Inferior parietal cortex (tissue), 1 donor: ENCODE measurements at regions not wholly inside any gene's neighbourhood (a gene's known extent, or its start where the extent isn't known, plus 50 kb on each side); places are given as distances from the start of the nearest gene placed in this dataset.

Experiments
- DNase-seq: peaks from one replicate; pipeline ENCODE4 v3.0.0-alpha.2; 2016; ENCODE audit errors: extremely low spot score

- DNase-seq = no peak
Measured at GRCh38 chr16:86866986-86867722, 288.8 kb downstream of the FOXL1 start.

- no peak for DNase-seq
Measured at GRCh38 chr16:86868070-86868469, 289.7 kb downstream of the FOXL1 start.

DNA sequence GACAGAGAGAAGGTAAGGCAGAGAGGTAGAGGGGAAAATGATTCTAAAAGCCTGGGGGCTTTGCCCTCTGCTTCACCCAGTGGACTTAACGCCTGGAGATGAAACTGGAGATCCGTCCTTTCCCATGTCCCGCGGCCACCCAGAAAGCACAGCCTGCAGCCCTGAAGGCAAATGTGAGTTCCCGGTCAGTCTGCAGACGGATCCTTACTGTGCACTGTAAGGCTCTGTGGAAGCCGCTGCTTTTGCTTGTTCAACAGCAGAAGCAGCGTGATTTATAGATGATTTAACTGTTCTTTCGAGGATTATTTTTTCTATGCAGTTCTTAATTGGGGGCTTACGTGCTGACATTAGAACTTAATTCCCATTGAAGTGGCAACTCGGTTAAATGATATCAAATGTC is 290.4 kb downstream of the FOXL1 start:
- DNase-seq = no peak

GRCh38 chr16:86869288-86870022 is 291.1 kb downstream of the FOXL1 start:
- DNase-seq = no peak

DNA sequence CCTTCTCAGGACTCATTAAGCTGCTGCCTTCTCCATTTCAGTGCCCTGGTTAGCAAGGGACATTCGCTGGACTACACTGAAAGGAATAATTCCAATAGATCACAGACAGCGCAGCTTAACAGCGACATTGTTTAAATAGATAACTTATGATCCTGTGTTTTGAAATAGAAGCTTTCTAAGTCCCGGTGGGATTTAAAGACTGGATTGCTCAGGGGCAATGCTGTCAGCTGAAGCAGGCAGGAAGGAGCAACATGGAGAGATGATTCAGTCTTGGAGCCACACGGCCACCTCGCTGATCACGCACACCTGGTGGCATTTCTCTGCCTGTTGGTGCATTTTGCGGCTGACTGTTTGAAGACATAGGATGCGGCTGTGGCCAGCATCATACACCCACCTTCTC is 292.0 kb downstream of the FOXL1 start:
- DNase-seq = no peak

DNA sequence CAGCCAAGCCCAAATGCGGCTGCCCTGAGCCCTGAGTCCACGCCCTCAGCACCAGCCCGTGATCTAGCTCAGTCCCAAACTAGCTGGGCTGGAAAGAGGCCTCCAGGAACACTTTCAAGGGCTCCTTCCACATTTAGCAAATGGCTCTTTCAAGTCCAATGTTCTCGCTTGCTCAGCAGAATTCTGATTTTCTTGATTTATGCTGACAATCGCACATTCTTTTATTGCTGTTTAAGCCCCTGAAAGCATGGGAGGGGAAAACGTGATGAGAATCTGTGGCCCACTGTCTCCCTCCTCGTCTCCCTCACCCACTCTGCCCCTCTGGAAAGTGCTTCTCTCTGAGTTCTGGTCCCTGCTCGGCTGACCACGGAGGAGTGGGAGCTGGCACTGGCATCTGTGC is 293.8 kb downstream of the FOXL1 start:
- DNase-seq = no peak

DNA sequence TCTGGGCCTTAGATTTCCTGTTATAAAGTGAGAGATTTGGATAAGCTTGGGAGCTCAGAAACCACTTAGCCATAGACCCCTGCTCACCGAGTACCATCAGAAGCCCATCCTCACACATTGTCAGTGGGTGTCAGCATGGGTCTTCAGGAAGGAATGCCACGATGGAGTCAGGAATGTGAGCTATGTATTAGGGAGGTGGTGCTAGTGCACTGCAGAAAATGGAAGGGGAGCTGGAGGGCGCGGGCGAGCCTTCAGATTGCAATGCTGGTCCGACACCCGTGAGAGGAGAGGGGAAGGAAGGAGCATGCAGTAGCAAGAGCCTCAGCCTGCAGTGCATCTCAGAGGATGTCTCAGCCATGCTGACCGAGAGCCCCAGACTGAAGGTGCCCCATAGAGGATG is 294.5 kb downstream of the FOXL1 start:
- no peak for DNase-seq

DNA sequence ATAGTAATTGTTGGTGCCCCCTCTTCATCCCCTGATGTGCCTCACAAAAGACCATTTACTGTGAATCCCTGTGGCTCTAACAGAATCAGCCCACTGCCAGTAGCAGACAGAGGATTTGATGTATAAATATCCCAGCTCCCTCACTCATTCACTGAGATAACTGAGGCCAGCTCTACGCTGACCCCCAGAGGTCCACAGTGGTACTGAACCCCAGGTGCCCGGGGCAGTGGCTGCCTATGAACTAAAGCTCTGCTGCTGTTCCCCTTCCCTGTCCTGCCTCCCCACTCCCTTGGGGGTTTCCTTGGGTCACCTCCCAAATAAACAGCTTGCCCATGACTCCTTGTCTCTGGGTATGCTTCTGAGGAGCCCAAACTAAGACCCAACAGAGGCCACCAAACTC is 295.8 kb downstream of the FOXL1 start:
- DNase-seq = no peak

DNA sequence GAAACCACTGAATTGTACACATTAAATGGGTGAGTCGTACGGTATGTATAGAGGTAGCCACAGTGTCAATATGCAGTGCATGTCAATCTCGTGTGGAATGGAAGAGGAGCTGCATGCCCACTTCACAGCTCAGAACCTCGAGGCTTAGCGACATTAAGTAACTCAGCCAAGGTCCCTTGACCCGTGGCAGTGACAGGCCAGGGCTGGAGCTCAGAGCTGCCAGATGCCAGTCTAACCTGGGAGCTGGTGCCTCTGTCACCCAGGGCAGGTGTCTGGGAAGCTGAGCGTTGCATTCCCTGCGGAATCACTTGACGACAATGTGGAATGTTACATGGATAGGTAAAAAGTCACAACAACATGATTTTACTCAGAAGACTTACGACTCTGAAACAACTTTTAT is 298.1 kb downstream of the FOXL1 start:
- no peak for DNase-seq

DNA sequence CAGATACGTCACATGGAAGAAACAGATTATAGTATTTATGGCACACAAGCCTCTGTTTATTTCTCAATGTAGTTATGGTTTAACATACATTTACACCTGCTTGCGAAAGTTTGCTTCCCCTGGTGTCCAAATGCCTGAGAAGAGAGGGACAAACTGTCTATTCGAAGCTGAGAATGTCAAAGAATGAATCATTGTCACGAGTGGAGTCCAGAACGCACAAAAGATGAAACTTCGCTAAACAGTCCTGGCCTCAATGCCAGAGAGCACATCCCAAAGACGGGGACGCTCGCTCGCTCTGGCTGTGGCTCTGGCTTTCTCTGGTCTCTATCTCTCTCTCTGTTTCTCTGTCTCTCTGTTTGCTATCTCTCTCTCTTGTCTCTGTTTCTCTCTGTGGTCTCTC is 298.8 kb downstream of the FOXL1 start:
- DNase-seq = no peak

DNA sequence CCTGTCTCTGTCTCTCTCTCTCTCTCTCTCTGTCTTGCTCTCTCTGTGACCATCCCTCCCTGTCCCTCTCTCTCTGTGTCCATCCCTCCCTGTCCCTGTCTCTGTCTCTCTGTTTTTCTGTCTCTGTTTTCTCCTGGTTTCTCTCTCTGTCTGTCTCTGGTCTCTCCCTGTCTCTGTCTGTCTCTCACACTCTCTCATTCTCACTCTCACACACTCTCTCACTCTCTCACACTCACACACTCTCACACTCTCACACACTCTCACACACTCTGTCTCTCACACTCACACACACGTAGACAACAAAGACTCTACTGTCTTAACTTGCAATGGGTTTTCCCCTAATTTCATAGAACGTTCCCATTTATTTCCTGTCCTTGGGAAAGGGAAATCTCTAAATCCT is 299.5 kb downstream of the FOXL1 start:
- no peak for DNase-seq

- no peak for DNase-seq
Measured at GRCh38 chr16:86878236-86879080, 300.1 kb downstream of the FOXL1 start.

- DNase-seq = no peak
Measured at GRCh38 chr16:86879268-86879667, 300.9 kb downstream of the FOXL1 start.

GRCh38 chr16:86880316-86881117 is 302.2 kb downstream of the FOXL1 start:
- DNase-seq = no peak

DNA sequence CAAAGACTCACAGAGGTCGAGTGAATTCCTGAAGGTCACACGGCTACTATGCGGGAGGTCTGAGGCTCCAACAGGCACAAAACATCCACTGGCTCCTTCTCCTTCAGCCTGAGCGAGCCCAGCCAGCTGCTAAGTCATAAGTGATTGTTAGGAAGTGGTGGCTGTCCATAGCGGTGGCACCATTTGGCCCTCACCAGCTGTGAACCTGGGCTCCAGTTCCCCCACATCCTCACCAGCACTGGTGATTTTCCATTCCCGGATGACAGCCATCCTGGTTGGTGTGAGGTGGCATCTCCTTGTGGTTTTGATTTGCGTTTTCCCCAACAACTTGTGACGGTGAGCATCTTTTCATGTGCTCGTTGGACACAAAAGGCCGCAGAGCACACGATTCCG is 302.8 kb downstream of the FOXL1 start:
- no peak for DNase-seq

GRCh38 chr16:86881861-86882273 is 303.5 kb downstream of the FOXL1 start:
- no peak for DNase-seq

DNA sequence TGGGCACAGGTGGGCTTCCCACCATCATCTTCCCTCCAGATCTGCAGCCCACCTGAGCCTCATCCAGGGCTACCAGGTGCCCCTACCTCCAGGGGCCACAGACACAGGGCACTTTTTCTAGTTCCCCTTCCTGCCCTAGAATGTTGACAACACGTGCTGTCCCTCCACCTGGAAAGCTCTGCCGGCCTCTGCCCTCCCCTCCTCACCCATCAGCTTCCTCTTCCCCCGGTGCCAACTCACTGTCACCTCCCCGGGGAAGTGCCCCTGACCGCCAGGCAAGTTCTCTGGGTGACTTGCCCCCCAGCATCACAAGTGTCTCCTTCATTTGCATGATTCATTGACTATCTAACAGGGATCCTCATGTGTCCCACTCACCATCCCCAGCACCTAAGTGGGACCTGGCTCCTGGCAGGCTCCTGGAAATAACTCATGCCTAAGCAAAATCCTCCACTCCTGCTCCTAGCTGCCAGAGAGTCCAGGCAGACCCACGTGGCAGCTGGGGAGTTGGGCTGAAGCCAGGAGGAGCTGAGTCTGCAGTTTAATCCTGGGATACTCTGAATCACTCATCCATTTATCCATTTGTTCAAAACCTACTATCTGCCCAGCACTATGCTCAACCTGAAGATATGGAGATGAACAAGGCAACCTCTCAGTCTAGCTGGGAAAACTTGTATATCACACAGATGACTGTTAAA is 304.4 kb downstream of the FOXL1 start:
- DNase-seq = peak; percentile 50

GRCh38 chr16:86883583-86884389 is 305.4 kb downstream of the FOXL1 start:
- no peak for DNase-seq

DNA sequence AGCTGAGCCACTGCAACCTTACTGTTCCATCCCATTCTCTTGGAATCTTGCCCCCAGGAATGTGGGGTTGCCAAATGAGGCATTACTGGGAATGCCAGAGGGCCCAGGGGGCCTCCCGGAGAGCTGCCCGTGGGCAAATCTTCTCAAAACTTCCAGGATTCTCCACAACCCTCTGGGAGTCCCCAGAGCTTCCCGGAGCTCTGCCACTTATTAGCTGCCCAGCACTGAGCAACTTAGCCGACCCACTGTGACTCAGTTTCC is 306.0 kb downstream of the FOXL1 start:
- no peak for DNase-seq

GRCh38 chr16:86885139-86885538 is 306.8 kb downstream of the FOXL1 start:
- no peak for DNase-seq

DNA sequence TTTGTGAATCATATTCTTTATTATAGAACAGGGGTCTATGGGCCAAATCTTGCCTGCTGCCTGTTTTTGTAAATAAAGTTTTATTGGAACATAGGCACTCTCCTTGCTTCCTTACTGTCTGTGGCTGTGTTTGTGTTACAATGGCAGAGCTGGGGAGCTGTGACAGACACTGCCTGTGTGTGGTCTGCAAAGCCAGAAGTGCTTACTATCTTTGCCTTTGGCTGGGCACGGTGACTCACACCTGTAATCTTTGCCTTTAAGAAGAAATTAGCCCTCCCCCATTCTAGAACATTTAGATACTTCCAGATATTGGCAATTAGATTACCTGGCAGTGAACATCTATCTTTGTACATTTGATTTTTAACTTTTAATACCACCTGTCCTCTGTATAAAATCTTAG is 308.3 kb downstream of the FOXL1 start:
- no peak for DNase-seq
